Erythroblast (primary cell): ENCODE measurements at regions not wholly inside any gene's neighbourhood (a gene's known extent, or its start where the extent isn't known, plus 50 kb on each side); places are given as distances from the start of the nearest gene placed in this dataset.

Experiments used
- GATA1 ChIP-seq: IDR thresholded peaks from 2 replicates; pipeline ENCODE4 v1.6.1; 2011; ENCODE audit warnings: low read depth, mild to moderate bottlenecking, control low read depth, low read length, moderate library complexity
- POLR2A ChIP-seq: IDR thresholded peaks from 2 replicates; pipeline ENCODE4 v1.6.1; 2011; ENCODE audit warnings: mild to moderate bottlenecking, low read length

- no peak for TF ChIP-seq POLR2A
- TF ChIP-seq GATA1 = no peak
Observed at GRCh38 chr16:16884451-16884850, 505.5 kb downstream of the NPIPA7 start.
